ENCODE measurements at regions not wholly inside any gene's neighbourhood (a gene's known extent, or its start where the extent isn't known, plus 50 kb on each side); places are given as distances from the start of the nearest gene placed in this dataset.

DNA sequence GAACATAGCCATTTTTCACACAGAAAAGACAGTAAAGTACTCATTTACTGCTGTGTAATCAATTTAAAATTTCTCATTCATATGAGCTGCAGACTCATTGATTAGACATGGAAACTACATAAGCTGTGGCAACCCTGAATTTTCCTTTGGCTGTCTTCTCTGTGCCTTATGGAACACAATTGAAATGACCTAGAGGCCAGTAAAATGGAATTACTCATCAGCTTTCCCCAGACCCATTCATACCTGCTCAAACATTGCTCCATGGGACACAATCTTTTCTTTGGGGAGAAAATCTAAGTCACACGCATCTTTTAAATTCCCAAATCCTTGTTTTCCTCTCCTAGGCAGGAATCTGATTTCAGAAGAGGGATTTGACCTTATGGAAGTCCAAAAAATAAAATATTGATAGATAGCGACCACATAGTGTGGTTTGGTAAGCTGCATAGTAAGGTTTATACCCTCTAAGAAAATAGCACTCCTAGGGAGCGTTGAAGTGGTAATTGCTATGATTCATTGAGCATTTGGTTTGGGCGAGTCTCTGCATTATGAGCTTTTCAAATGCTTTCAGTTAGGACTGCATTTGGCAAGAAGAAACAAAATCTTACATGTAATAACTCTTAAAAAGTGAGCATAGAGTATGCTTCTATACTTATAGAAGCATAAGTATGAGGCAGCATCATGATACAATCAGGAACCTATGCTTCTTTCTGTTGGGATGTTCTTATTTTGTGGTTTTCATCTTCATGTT lies 243.4 kb upstream of the GADL1 start:
- no peaks in the 10 kb centered on the region for H3K36me3 ChIP-seq (ENCODE audit: control insufficient read depth in 1 of 2, insufficient read depth in 2 of 2, low read length in 2 of 2)
- ATAC-seq (no peak), DNase-seq (ENCODE audit: low read depth, low spot score) (no peak)
- H3K4me3 ChIP-seq (replicated peaks in 1 of 2; ENCODE audit: low read depth in 1 of 2, low read length in 2 of 2): no peak overlapping the region
- TF ChIP-seq FOSL1 (IDR thresholded peaks at IDR 0.05; ENCODE audit: low read depth) (no peak), YY1 (IDR thresholded peaks at IDR 0.05; ENCODE audit: extremely low read depth, insufficient replicate concordance, low read depth, low read length) (no peak), POLR2AphosphoS5 (IDR thresholded peaks at IDR 0.05; ENCODE audit: low read depth, low read length) (no peak), CBX3 (IDR thresholded peaks at IDR 0.05; ENCODE audit: low read depth) (no peak), ELF1 (IDR thresholded peaks at IDR 0.05; ENCODE audit: borderline replicate concordance, low read depth) (no peak), RAD21 (IDR thresholded peaks at IDR 0.05; ENCODE audit: low read depth) (no peak)
- H3K4me2 ChIP-seq (ENCODE audit: low read length): no peak overlapping the region
- no peak overlapping the region for H3K27ac ChIP-seq (ENCODE audit: low read depth, low read length)
- H3K27me3 ChIP-seq (ENCODE audit: insufficient read depth, low read length): no peaks in the 10 kb centered on the region
- no peak overlapping the region for H3K9ac ChIP-seq (ENCODE audit: low read length)
- BruUV-seq (replicated peaks): no TSS peak
- no peaks in the 10 kb centered on the region for H3K9me3 ChIP-seq (ENCODE audit: control insufficient read depth in 1 of 2, insufficient read depth in 1 of 2, low read depth in 1 of 2, low read length in 2 of 2)
- intact Hi-C loops (cut with micrococcal nuclease): no loop called here
- RAD21 ChIA-PET (ENCODE audit: low non-redundant PET in 1 of 2, low total read pairs in 2 of 2, uncharacterized antibody in 2 of 2, unreplicated experiment in 2 of 2): no interaction called here
- CTCF ChIA-PET: interaction anchor here (0.9 kb wide), 1 partner anchor 210 kb away, joined by 3 read pairs; no protein-coding TSS in a partner anchor
- POLR2A ChIA-PET: no interaction called here
- H3K79me2 ChIP-seq (ENCODE audit: insufficient read depth, low read length): no peaks in the 10 kb centered on the region
- no peak overlapping the region for H2AFZ ChIP-seq (ENCODE audit: low read depth, low read length, poor library complexity, severe bottlenecking)
- H4K20me1 ChIP-seq (ENCODE audit: insufficient read depth): no peaks in the 10 kb centered on the region
- H3K9me2 ChIP-seq (ENCODE audit: insufficient read depth): no peaks in the 10 kb centered on the region
- H3K4me1 ChIP-seq (ENCODE audit: control insufficient read depth in 1 of 2, insufficient read depth in 2 of 2, low read length in 2 of 2): no peaks in the 10 kb centered on the region; a peak in 1 of 4 replicates

DNA sequence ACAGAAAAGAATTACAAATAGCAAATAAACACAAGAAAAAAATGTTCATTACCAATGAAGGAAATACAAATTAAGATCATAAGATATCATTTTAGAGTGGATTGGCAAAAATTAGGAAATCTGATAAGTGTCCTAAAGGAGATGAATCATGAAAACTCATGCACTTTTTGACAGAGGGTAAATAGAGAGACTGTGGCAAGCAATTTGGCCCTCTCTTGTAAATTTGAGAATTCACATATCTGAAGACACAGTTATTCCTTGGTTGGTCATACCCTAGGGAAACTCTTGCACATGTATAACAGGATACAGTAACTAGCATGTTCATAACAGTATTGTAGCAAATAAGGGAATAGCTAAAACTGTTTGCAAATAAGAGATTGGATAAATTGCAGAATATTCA lies 246.0 kb upstream of the GADL1 start:
- BruUV-seq (replicated peaks): no TSS peak
- Histone ChIP-seq H4K20me1 (ENCODE audit: insufficient read depth) (no peaks in the 10 kb centered on the region), H3K9ac (ENCODE audit: low read length) (no peak overlapping the region), H3K36me3 (ENCODE audit: control insufficient read depth in 1 of 2, insufficient read depth in 2 of 2, low read length in 2 of 2) (no peaks in the 10 kb centered on the region), H3K9me2 (ENCODE audit: insufficient read depth) (no peaks in the 10 kb centered on the region), H3K27me3 (ENCODE audit: insufficient read depth, low read length) (no peaks in the 10 kb centered on the region), H2AFZ (ENCODE audit: low read depth, low read length, poor library complexity, severe bottlenecking) (no peak overlapping the region), H3K4me3 (replicated peaks in 1 of 2; ENCODE audit: low read depth in 1 of 2, low read length in 2 of 2) (no peak overlapping the region), H3K27ac (ENCODE audit: low read depth, low read length) (no peak overlapping the region), H3K4me1 (ENCODE audit: control insufficient read depth in 1 of 2, insufficient read depth in 2 of 2, low read length in 2 of 2) (no peaks in the 10 kb centered on the region; a peak in 1 of 4 replicates), H3K4me2 (ENCODE audit: low read length) (no peak overlapping the region), H3K79me2 (ENCODE audit: insufficient read depth, low read length) (no peaks in the 10 kb centered on the region), H3K9me3 (ENCODE audit: control insufficient read depth in 1 of 2, insufficient read depth in 1 of 2, low read depth in 1 of 2, low read length in 2 of 2) (no peaks in the 10 kb centered on the region)
- ChIA-PET POLR2A (no interaction called here), RAD21 (ENCODE audit: low non-redundant PET in 1 of 2, low total read pairs in 2 of 2, uncharacterized antibody in 2 of 2, unreplicated experiment in 2 of 2) (no interaction called here), CTCF (no interaction called here)
- intact Hi-C loops (cut with micrococcal nuclease): no loop called here
- DNase-seq (ENCODE audit: low read depth, low spot score): no peak
- ATAC-seq: no peak
- no peak for TF ChIP-seq EGR1 (IDR thresholded peaks at IDR 0.05; ENCODE audit: low read depth)
- TF ChIP-seq EZH2 (IDR thresholded peaks at IDR 0.05): no peak
- no peak for TF ChIP-seq SRF (IDR thresholded peaks at IDR 0.05; ENCODE audit: low read depth)
- TF ChIP-seq ZFX (IDR thresholded peaks at IDR 0.05): no peak
- no peak for TF ChIP-seq SP1 (IDR thresholded peaks at IDR 0.05; ENCODE audit: low read depth)
- no peak for TF ChIP-seq CBX3 (IDR thresholded peaks at IDR 0.05; ENCODE audit: low read depth)

Data from HCT116 (cell line).